ENCODE measurements at regions not wholly inside any gene's neighbourhood (a gene's known extent, or its start where the extent isn't known, plus 50 kb on each side); places are given as distances from the start of the nearest gene placed in this dataset.

GRCh38 chr7:51539840-51540239 lies 223.2 kb upstream of the COBL start:
- TF ChIP-seq CTCF (IDR thresholded peaks at IDR 0.05; ENCODE audit: low read depth, low read length, missing control alignments), result no peak
- in situ Hi-C loops (cut with HindIII; ENCODE audit: low pct_ligation_motif_present, low sequenced_read_pairs), result no loop called here
- Histone ChIP-seq H3K36me3 (replicated peaks) (no peaks in the 10 kb centered on the region), H3K27ac (no peak overlapping the region), H3K27me3 (replicated peaks) (no peaks in the 10 kb centered on the region), H3K4me3 (ENCODE audit: low read depth, low read length) (no peak overlapping the region)
- no peak for DNase-seq

GRCh38 chr7:51528172-51528571 lies 211.6 kb upstream of the COBL start:
- H3K36me3 ChIP-seq (replicated peaks), result no peaks in the 10 kb centered on the region
- H3K27me3 ChIP-seq (replicated peaks), result no peaks in the 10 kb centered on the region
- in situ Hi-C loops (cut with HindIII; ENCODE audit: low pct_ligation_motif_present, low sequenced_read_pairs), result no loop called here
- no peak overlapping the region for H3K4me3 ChIP-seq (ENCODE audit: low read depth, low read length)
- TF ChIP-seq CTCF (IDR thresholded peaks at IDR 0.05; ENCODE audit: low read depth, low read length, missing control alignments), result no peak
- no peak for DNase-seq
- H3K27ac ChIP-seq, result no peak overlapping the region

GRCh38 chr7:51521694-51522312 lies 205.2 kb upstream of the COBL start:
- no peak for DNase-seq
- no peaks in the 10 kb centered on the region for H3K27me3 ChIP-seq (replicated peaks)
- in situ Hi-C loops (cut with HindIII; ENCODE audit: low pct_ligation_motif_present, low sequenced_read_pairs), result no loop called here
- no peaks in the 10 kb centered on the region for H3K36me3 ChIP-seq (replicated peaks)
- TF ChIP-seq CTCF (IDR thresholded peaks at IDR 0.05; ENCODE audit: low read depth, low read length, missing control alignments), result no peak
- no peak overlapping the region for H3K27ac ChIP-seq
- no peak overlapping the region for H3K4me3 ChIP-seq (ENCODE audit: low read depth, low read length)

GRCh38 chr7:51521054-51521453 lies 204.4 kb upstream of the COBL start:
- no peak for DNase-seq
- H3K36me3 ChIP-seq (replicated peaks), result no peaks in the 10 kb centered on the region
- no peak overlapping the region for H3K27ac ChIP-seq
- no peak overlapping the region for H3K4me3 ChIP-seq (ENCODE audit: low read depth, low read length)
- in situ Hi-C loops (cut with HindIII; ENCODE audit: low pct_ligation_motif_present, low sequenced_read_pairs), result no loop called here
- TF ChIP-seq CTCF (IDR thresholded peaks at IDR 0.05; ENCODE audit: low read depth, low read length, missing control alignments), result no peak
- H3K27me3 ChIP-seq (replicated peaks), result no peaks in the 10 kb centered on the region

GRCh38 chr7:51518646-51519045 lies 202.0 kb upstream of the COBL start:
- TF ChIP-seq CTCF (IDR thresholded peaks at IDR 0.05; ENCODE audit: low read depth, low read length, missing control alignments), result no peak
- no peak overlapping the region for H3K27ac ChIP-seq
- no peak for DNase-seq
- H3K36me3 ChIP-seq (replicated peaks), result no peaks in the 10 kb centered on the region
- in situ Hi-C loops (cut with HindIII; ENCODE audit: low pct_ligation_motif_present, low sequenced_read_pairs), result no loop called here
- H3K4me3 ChIP-seq (ENCODE audit: low read depth, low read length), result no peak overlapping the region
- no peaks in the 10 kb centered on the region for H3K27me3 ChIP-seq (replicated peaks)

DNA sequence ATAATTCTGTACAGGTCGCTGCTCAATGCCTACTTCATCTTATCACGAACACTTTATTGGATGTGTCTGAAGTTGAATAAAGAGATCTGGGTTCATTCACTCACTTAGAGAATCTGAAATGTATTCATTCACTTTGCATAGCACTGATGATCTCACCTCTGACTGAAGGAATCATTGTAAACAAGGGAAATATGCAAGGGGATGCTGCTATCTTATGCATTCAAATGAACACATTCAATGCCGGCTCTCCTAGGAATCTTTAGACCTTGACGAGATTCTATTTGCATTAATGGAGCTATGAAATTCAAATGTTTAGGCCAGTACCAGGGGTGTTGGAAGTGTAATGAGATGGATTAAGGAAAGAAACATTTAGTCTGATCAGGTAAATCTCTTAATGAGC lies 200.6 kb upstream of the COBL start:
- no peaks in the 10 kb centered on the region for H3K27me3 ChIP-seq (replicated peaks)
- in situ Hi-C loops (cut with HindIII; ENCODE audit: low pct_ligation_motif_present, low sequenced_read_pairs), result no loop called here
- no peak for TF ChIP-seq CTCF (IDR thresholded peaks at IDR 0.05; ENCODE audit: low read depth, low read length, missing control alignments)
- DNase-seq, result no peak
- H3K27ac ChIP-seq, result no peak overlapping the region
- no peaks in the 10 kb centered on the region for H3K36me3 ChIP-seq (replicated peaks)
- H3K4me3 ChIP-seq (ENCODE audit: low read depth, low read length), result no peak overlapping the region

All from brain microvascular endothelial cell (primary cell).